KMS-11 (cell line): ENCODE measurements at regions not wholly inside any gene's neighbourhood (a gene's known extent, or its start where the extent isn't known, plus 50 kb on each side); places are given as distances from the start of the nearest gene placed in this dataset.

Experiments
- H2AFZ ChIP-seq: fragments of 200-600 bp; sonication (generic); 2 replicates; pipeline ENCODE4 v1.6.1; 2016; ENCODE audit warnings: antibody characterized with exemption, mixed run types, low read depth
- H3K27ac ChIP-seq: fragments of 200-600 bp; sonication (generic); 2 replicates; pipeline ENCODE4 v1.6.1; 2016; ENCODE audit warnings: mild to moderate bottlenecking, mixed run types
- H3K27me3 ChIP-seq: fragments of 200-600 bp; sonication (generic); 2 replicates; pipeline ENCODE4 v1.6.1; 2017; ENCODE audit warnings: mild to moderate bottlenecking, low read depth, mixed run types, moderate library complexity; ENCODE audit not compliant: insufficient read depth
- H3K36me3 ChIP-seq: fragments of 200-600 bp; sonication (generic); 2 replicates; pipeline ENCODE4 v1.6.1; 2017; ENCODE audit warnings: mild to moderate bottlenecking, mixed run types; ENCODE audit not compliant: insufficient read depth
- H3K4me1 ChIP-seq: fragments of 200-600 bp; sonication (generic); 2 replicates; pipeline ENCODE4 v1.6.1; 2016; ENCODE audit warnings: mild to moderate bottlenecking, low read depth, mixed run types; ENCODE audit not compliant: poor library complexity, severe bottlenecking
- H3K4me2 ChIP-seq: fragments of 200-600 bp; sonication (generic); 2 replicates; pipeline ENCODE4 v1.7.0; 2016; ENCODE audit warnings: mild to moderate bottlenecking, mixed run types
- H3K4me3 ChIP-seq: fragments of 200-600 bp; sonication (generic); IDR thresholded peaks from 2 replicates; pipeline ENCODE4 v1.6.1; 2017; ENCODE audit warnings: low read depth, low read length, mixed read lengths; ENCODE audit not compliant: insufficient read depth
- H3K79me2 ChIP-seq: fragments of 200-600 bp; sonication (generic); 2 replicates; pipeline ENCODE4 v1.6.1; 2016; ENCODE audit warnings: low read depth, mixed run types; ENCODE audit not compliant: insufficient read depth
- H3K9ac ChIP-seq: fragments of 200-600 bp; sonication (generic); 2 replicates; pipeline ENCODE4 v1.6.1; 2016; ENCODE audit warnings: mild to moderate bottlenecking, mixed run types
- H4K20me1 ChIP-seq: fragments of 200-600 bp; sonication (generic); 2 replicates; pipeline ENCODE4 v1.6.1; 2016; ENCODE audit warnings: mild to moderate bottlenecking, mixed run types; ENCODE audit not compliant: insufficient read depth
- CTCF ChIP-seq: fragments of 200-600 bp; sonication (generic); conservative IDR thresholded peaks from 2 replicates; pipeline ENCODE4 v1.6.1; 2017; ENCODE audit warnings: low read depth, mild to moderate bottlenecking, antibody characterized with exemption, low read length, moderate library complexity, mixed read lengths

GRCh38 chr21:18673789-18674188 lies 270.2 kb upstream of the TMPRSS15 start:
- H4K20me1 ChIP-seq, result no peaks in the 10 kb centered on the region
- H3K9ac ChIP-seq, result no peak overlapping the region
- H3K4me2 ChIP-seq, result no peak overlapping the region
- no peaks in the 10 kb centered on the region for H3K36me3 ChIP-seq
- H2AFZ ChIP-seq, result no peak overlapping the region
- no peak overlapping the region for H3K4me3 ChIP-seq
- no peak for TF ChIP-seq CTCF
- no peak overlapping the region for H3K27ac ChIP-seq
- H3K4me1 ChIP-seq, result no peaks in the 10 kb centered on the region
- no peaks in the 10 kb centered on the region for H3K79me2 ChIP-seq
- H3K27me3 ChIP-seq, result no peaks in the 10 kb centered on the region

- Histone ChIP-seq H2AFZ (no peak overlapping the region), H3K4me3 (no peak overlapping the region), H3K36me3 (no peaks in the 10 kb centered on the region), H3K27ac (no peak overlapping the region), H3K79me2 (no peaks in the 10 kb centered on the region), H4K20me1 (no peaks in the 10 kb centered on the region), H3K4me2 (no peak overlapping the region), H3K9ac (no peak overlapping the region), H3K27me3 (no peaks in the 10 kb centered on the region), H3K4me1 (no peaks in the 10 kb centered on the region)
- TF ChIP-seq CTCF, result no peak
Measured at GRCh38 chr21:18677632-18678031, 274.0 kb upstream of the TMPRSS15 start.

- H3K27ac ChIP-seq, result no peak overlapping the region
- no peak overlapping the region for H3K4me3 ChIP-seq
- H4K20me1 ChIP-seq, result no peaks in the 10 kb centered on the region
- H3K27me3 ChIP-seq, result no peaks in the 10 kb centered on the region
- no peak for TF ChIP-seq CTCF
- H3K4me2 ChIP-seq, result no peak overlapping the region
- no peaks in the 10 kb centered on the region for H3K79me2 ChIP-seq
- no peaks in the 10 kb centered on the region for H3K36me3 ChIP-seq
- no peak overlapping the region for H2AFZ ChIP-seq
- H3K9ac ChIP-seq, result no peak overlapping the region
- H3K4me1 ChIP-seq, result no peaks in the 10 kb centered on the region
Measured at GRCh38 chr21:18705971-18706370, 302.4 kb upstream of the TMPRSS15 start.

GRCh38 chr21:18711662-18712061 lies 308.1 kb upstream of the TMPRSS15 start:
- no peak overlapping the region for H2AFZ ChIP-seq
- no peaks in the 10 kb centered on the region for H3K4me1 ChIP-seq
- H4K20me1 ChIP-seq, result no peaks in the 10 kb centered on the region
- H3K36me3 ChIP-seq, result no peaks in the 10 kb centered on the region
- no peaks in the 10 kb centered on the region for H3K79me2 ChIP-seq
- H3K27me3 ChIP-seq, result no peaks in the 10 kb centered on the region
- H3K4me2 ChIP-seq, result no peak overlapping the region
- TF ChIP-seq CTCF, result no peak
- H3K27ac ChIP-seq, result no peak overlapping the region
- no peak overlapping the region for H3K9ac ChIP-seq
- no peak overlapping the region for H3K4me3 ChIP-seq

GRCh38 chr21:18715606-18716005 lies 312.0 kb upstream of the TMPRSS15 start:
- Histone ChIP-seq H3K4me1 (no peaks in the 10 kb centered on the region), H3K79me2 (no peaks in the 10 kb centered on the region), H3K4me3 (no peak overlapping the region), H3K4me2 (no peak overlapping the region), H2AFZ (no peak overlapping the region), H3K9ac (no peak overlapping the region), H3K27ac (no peak overlapping the region), H3K27me3 (no peaks in the 10 kb centered on the region), H3K36me3 (no peaks in the 10 kb centered on the region), H4K20me1 (no peaks in the 10 kb centered on the region)
- TF ChIP-seq CTCF, result no peak
